ENCODE measurements at regions not wholly inside any gene's neighbourhood (a gene's known extent, or its start where the extent isn't known, plus 50 kb on each side); places are given as distances from the start of the nearest gene placed in this dataset.

GRCh38 chr13:111584870-111585269, 264.4 kb downstream of the TEX29 start:
- TF ChIP-seq CTCF (IDR thresholded peaks at IDR 0.05 in 8 of 11, conservative IDR thresholded peaks at IDR 0.05 in 3 of 11) (no peak), POLR2A (IDR thresholded peaks at IDR 0.05) (no peak)

Measured in spleen (tissue), 7 donors.